Thyroid gland (tissue), 4 donors: ENCODE measurements at regions not wholly inside any gene's neighbourhood (a gene's known extent, or its start where the extent isn't known, plus 50 kb on each side); places are given as distances from the start of the nearest gene placed in this dataset.

ENCODE experiments used
- POLR2A ChIP-seq, 2 donors: fragments of 450-650 bp; IDR thresholded peaks; one replicate each; pipeline ENCODE4 v1.6.1; 2017; ENCODE audit warnings: antibody characterized with exemption in 2 of 2, mild to moderate bottlenecking in 2 of 2, moderate library complexity in 1 of 2
- TF ChIP-seq, protein P1 (sequence below), 6 experiments: fragments of 200-600 bp in 3 of 6; fragments of 450-650 bp in 3 of 6; sonication (generic) in 3 of 6; IDR thresholded peaks; one replicate each; pipeline ENCODE4 v1.5.1; 2016 to 2019; ENCODE audit warnings: antibody characterized with exemption in 6 of 6, mild to moderate bottlenecking in 2 of 6, inconsistent platforms in 1 of 6, moderate library complexity in 1 of 6

DNA sequence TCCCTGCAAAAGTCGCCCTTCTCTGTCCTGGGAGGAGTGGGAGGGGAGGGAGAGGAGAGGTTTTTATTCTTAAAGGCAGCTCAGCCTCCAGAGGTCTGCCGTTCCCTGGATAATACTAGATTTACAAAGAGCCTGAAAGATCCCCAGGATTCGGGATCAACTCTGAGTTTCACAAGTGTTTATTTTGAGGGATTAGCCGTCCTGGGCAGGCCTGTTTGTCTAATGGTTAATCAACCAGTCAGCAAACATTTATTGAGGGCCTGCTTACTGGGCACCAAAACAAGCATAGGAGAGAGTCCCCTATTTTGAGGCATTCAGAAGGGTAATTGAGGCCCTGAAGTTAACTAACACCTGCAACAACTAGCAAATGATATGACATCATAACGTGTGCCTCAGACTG is 152.6 kb upstream of the SLC1A4 start:
- TF ChIP-seq, protein P1, sequence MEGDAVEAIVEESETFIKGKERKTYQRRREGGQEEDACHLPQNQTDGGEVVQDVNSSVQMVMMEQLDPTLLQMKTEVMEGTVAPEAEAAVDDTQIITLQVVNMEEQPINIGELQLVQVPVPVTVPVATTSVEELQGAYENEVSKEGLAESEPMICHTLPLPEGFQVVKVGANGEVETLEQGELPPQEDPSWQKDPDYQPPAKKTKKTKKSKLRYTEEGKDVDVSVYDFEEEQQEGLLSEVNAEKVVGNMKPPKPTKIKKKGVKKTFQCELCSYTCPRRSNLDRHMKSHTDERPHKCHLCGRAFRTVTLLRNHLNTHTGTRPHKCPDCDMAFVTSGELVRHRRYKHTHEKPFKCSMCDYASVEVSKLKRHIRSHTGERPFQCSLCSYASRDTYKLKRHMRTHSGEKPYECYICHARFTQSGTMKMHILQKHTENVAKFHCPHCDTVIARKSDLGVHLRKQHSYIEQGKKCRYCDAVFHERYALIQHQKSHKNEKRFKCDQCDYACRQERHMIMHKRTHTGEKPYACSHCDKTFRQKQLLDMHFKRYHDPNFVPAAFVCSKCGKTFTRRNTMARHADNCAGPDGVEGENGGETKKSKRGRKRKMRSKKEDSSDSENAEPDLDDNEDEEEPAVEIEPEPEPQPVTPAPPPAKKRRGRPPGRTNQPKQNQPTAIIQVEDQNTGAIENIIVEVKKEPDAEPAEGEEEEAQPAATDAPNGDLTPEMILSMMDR (IDR thresholded peaks at IDR 0.05), result no peak
- no peak for TF ChIP-seq POLR2A (IDR thresholded peaks at IDR 0.05)
